SU-DHL-6 (cell line): ENCODE measurements at regions not wholly inside any gene's neighbourhood (a gene's known extent, or its start where the extent isn't known, plus 50 kb on each side); places are given as distances from the start of the nearest gene placed in this dataset.

Source experiments
- EZH2phosphoT487 ChIP-seq: fragments of 200-600 bp; sonication (generic), shearing (Covaris generic); conservative IDR thresholded peaks from 2 replicates; pipeline ENCODE4 v1.6.1; 2018; ENCODE audit warnings: mild to moderate bottlenecking, antibody characterized with exemption, low read length, moderate library complexity, mixed read lengths
- TF ChIP-seq, protein P1 (sequence below): fragments of 200-600 bp; sonication (generic); IDR thresholded peaks from one replicate; pipeline ENCODE4 v1.5.1; 2017; ENCODE audit warnings: antibody characterized with exemption, mild to moderate bottlenecking, low read length, moderate library complexity; ENCODE audit not compliant: insufficient read depth, poor library complexity, severe bottlenecking

DNA sequence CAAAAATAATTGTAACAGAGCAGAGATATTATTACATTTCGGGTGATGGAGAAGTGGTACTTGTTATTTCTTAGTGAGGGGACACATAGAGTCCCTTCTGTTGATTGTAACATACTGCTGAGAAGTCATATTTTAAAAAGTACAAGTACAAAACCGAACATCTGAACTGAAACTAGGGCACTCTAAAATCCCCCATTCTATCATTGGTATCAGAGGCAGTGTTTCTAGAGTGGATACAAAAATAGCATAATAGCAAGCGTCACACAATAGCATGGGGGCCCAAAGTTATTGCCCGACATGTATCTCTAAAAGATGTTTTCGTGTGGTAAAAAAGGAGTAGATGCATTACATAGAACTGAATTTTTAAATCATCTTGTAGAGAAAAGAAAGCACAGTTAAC lies 502.1 kb upstream of the SLC10A2 start:
- no peak for TF ChIP-seq EZH2phosphoT487
- TF ChIP-seq, protein P1, sequence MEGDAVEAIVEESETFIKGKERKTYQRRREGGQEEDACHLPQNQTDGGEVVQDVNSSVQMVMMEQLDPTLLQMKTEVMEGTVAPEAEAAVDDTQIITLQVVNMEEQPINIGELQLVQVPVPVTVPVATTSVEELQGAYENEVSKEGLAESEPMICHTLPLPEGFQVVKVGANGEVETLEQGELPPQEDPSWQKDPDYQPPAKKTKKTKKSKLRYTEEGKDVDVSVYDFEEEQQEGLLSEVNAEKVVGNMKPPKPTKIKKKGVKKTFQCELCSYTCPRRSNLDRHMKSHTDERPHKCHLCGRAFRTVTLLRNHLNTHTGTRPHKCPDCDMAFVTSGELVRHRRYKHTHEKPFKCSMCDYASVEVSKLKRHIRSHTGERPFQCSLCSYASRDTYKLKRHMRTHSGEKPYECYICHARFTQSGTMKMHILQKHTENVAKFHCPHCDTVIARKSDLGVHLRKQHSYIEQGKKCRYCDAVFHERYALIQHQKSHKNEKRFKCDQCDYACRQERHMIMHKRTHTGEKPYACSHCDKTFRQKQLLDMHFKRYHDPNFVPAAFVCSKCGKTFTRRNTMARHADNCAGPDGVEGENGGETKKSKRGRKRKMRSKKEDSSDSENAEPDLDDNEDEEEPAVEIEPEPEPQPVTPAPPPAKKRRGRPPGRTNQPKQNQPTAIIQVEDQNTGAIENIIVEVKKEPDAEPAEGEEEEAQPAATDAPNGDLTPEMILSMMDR, result no peak
